ENCODE measurements at regions not wholly inside any gene's neighbourhood (a gene's known extent, or its start where the extent isn't known, plus 50 kb on each side); places are given as distances from the start of the nearest gene placed in this dataset.

GRCh38 chr14:22500954-22501726 lies 87.9 kb downstream of the DAD1 start:
- no peak for DNase-seq
- Histone ChIP-seq H3K36me3 (ENCODE audit: low read depth, missing control alignments) (no peaks in the 10 kb centered on the region), H3K9me3 (no peaks in the 10 kb centered on the region), H3K4me1 (peaks cover 3% of the 10 kb centered on the region), H3K4me3 (no peak overlapping the region), H3K27me3 (no peaks in the 10 kb centered on the region), H3K27ac (no peak overlapping the region)
- 69 to 74% methylated on average over 9 to 10 of the region's 10 CpGs for WGBS, 2 donors
- TF ChIP-seq POLR2A (IDR thresholded peaks at IDR 0.05) (no peak), CTCF (IDR thresholded peaks at IDR 0.05) (no peak)
- intact Hi-C loops (cut with DNase I; ENCODE audit: low total_unique reads) = no loop called here

GRCh38 chr14:22500525-22500924 lies 88.5 kb downstream of the DAD1 start:
- peaks cover 3% of the 10 kb centered on the region for H3K4me1 ChIP-seq
- TF ChIP-seq POLR2A (IDR thresholded peaks at IDR 0.05) = no peak
- no peak for TF ChIP-seq CTCF (IDR thresholded peaks at IDR 0.05)

GRCh38 chr14:22497671-22498093 lies 91.3 kb downstream of the DAD1 start:
- TF ChIP-seq POLR2A (IDR thresholded peaks at IDR 0.05) (no peak), CTCF (IDR thresholded peaks at IDR 0.05) (no peak)
- no peaks in the 10 kb centered on the region for H3K36me3 ChIP-seq (ENCODE audit: low read depth, missing control alignments)
- no peaks in the 10 kb centered on the region for H3K9me3 ChIP-seq
- WGBS, 2 donors = 76 to 84% methylated on average over 5 of the region's 5 CpGs
- no peak overlapping the region for H3K27ac ChIP-seq
- H3K4me3 ChIP-seq = no peak overlapping the region
- intact Hi-C loops (cut with DNase I; ENCODE audit: low total_unique reads) = no loop called here
- H3K27me3 ChIP-seq = no peaks in the 10 kb centered on the region
- H3K4me1 ChIP-seq = peaks cover 6% of the 10 kb centered on the region
- no peak for DNase-seq

More at GRCh38 chr14:22500525-22500924, 88.5 kb downstream of the DAD1 start:
- Histone ChIP-seq H3K27ac (no peak overlapping the region), H3K9me3 (no peaks in the 10 kb centered on the region), H3K4me3 (no peak overlapping the region), H3K27me3 (no peaks in the 10 kb centered on the region), H3K36me3 (ENCODE audit: low read depth, missing control alignments) (no peaks in the 10 kb centered on the region)
- intact Hi-C loops (cut with DNase I; ENCODE audit: low total_unique reads) = no loop called here
- 92 to 100% methylated on average over 2 of the region's 2 CpGs for WGBS, 2 donors
- no peak for DNase-seq

GRCh38 chr14:22497144-22497423 lies 91.9 kb downstream of the DAD1 start:
- no peaks in the 10 kb centered on the region for H3K9me3 ChIP-seq
- TF ChIP-seq CTCF (IDR thresholded peaks at IDR 0.05) = no peak
- no peak for TF ChIP-seq POLR2A (IDR thresholded peaks at IDR 0.05)
- no peaks in the 10 kb centered on the region for H3K36me3 ChIP-seq (ENCODE audit: low read depth, missing control alignments)
- H3K27me3 ChIP-seq = no peaks in the 10 kb centered on the region
- WGBS, 2 donors = 61 to 62% methylated on average over 2 of the region's 2 CpGs
- H3K4me1 ChIP-seq = peaks cover 10% of the 10 kb centered on the region
- intact Hi-C loops (cut with DNase I; ENCODE audit: low total_unique reads) = no loop called here
- no peak for DNase-seq
- no peak overlapping the region for H3K4me3 ChIP-seq
- H3K27ac ChIP-seq = no peak overlapping the region
